DMS53 (cell line): ENCODE measurements at regions not wholly inside any gene's neighbourhood (a gene's known extent, or its start where the extent isn't known, plus 50 kb on each side); places are given as distances from the start of the nearest gene placed in this dataset.
"Not testable (repeated sequence)": the region's sequence is repeated elsewhere in the genome, so short reads cannot be mapped to it uniquely, and the experiment has no call there.

Experiments
- DNase-seq: peaks from one replicate; lab custom pipeline; 2025; lab: John Stamatoyannopoulos, UW

- DNase-seq: no peak
Observed at GRCh38 chr5:112534067-112534583, 115.0 kb upstream of the EPB41L4A start.

GRCh38 chr5:112534611-112535255, 115.7 kb upstream of the EPB41L4A start:
- DNase-seq: no peak

- no peak for DNase-seq
Observed at GRCh38 chr5:112535356-112535755, 116.3 kb upstream of the EPB41L4A start.

- DNase-seq: not testable (repeated sequence)
Observed at GRCh38 chr5:112544558-112544957, 125.5 kb upstream of the EPB41L4A start.

- DNase-seq: no peak
Observed at GRCh38 chr5:112546946-112547592, 128.0 kb upstream of the EPB41L4A start.

- DNase-seq: peak; percentile 24
Observed at GRCh38 chr5:112548246-112548881, 129.3 kb upstream of the EPB41L4A start.

- no peak for DNase-seq
Observed at GRCh38 chr5:112549127-112549526, 130.1 kb upstream of the EPB41L4A start.

GRCh38 chr5:112549605-112550166, 130.6 kb upstream of the EPB41L4A start:
- no peak for DNase-seq

- peak; percentile 81 for DNase-seq
Observed at GRCh38 chr5:112551419-112552032, 132.4 kb upstream of the EPB41L4A start.

GRCh38 chr5:112552216-112552615, 133.1 kb upstream of the EPB41L4A start:
- no peak for DNase-seq

GRCh38 chr5:112552791-112553190, 133.7 kb upstream of the EPB41L4A start:
- no peak for DNase-seq

- no peak for DNase-seq
Observed at GRCh38 chr5:112554101-112554977, 135.3 kb upstream of the EPB41L4A start.

GRCh38 chr5:112555197-112555596, 136.1 kb upstream of the EPB41L4A start:
- DNase-seq: no peak

GRCh38 chr5:112555691-112556090, 136.6 kb upstream of the EPB41L4A start:
- no peak for DNase-seq

GRCh38 chr5:112559501-112559900, 140.4 kb upstream of the EPB41L4A start:
- not testable (repeated sequence) for DNase-seq

GRCh38 chr5:112560371-112560770, 141.3 kb upstream of the EPB41L4A start:
- no peak for DNase-seq

GRCh38 chr5:112563169-112563826, 144.2 kb upstream of the EPB41L4A start:
- DNase-seq: peak; percentile 30

- DNase-seq: no peak
Observed at GRCh38 chr5:112566251-112566650, 147.2 kb upstream of the EPB41L4A start.

GRCh38 chr5:112569596-112569995, 150.5 kb upstream of the EPB41L4A start:
- DNase-seq: no peak

GRCh38 chr5:112570708-112571444, 151.8 kb upstream of the EPB41L4A start:
- DNase-seq: no peak
